ENCODE measurements at regions not wholly inside any gene's neighbourhood (a gene's known extent, or its start where the extent isn't known, plus 50 kb on each side); places are given as distances from the start of the nearest gene placed in this dataset.
A peak's percentile ranks its signal among the peaks of the same experiment; 100 is the strongest.

- no TSS peak for BruUV-seq (replicated peaks)
- dilution Hi-C loops (cut with HindIII; ENCODE audit: low sequenced_read_pairs, unreplicated experiment) (no loop called here), in situ Hi-C loops (cut with MboI; ENCODE audit: low sequenced_read_pairs) (no loop called here), intact Hi-C loops (cut with micrococcal nuclease) (no loop called here)
- peak overlapping the region; percentile 50; the same call in 1 of the 2 replicates for H3K14ac ChIP-seq (replicated peaks; ENCODE audit: low read depth, low read length)
- no peaks in the 10 kb centered on the region for H3K27me3 ChIP-seq (ENCODE audit: control insufficient read depth, insufficient read depth, low read length)
- H2AK5ac ChIP-seq (ENCODE audit: low read depth, low read length), result 0 out of 2 replicates have a peak overlapping the region, but pooled peaks have one; percentile 45
- H3K18ac ChIP-seq (ENCODE audit: low read depth, low read length), result peak overlapping the region; percentile 98
- H3K4ac ChIP-seq (ENCODE audit: low read depth, low read length), result peak overlapping the region; percentile 38; the same call in 1 of the 2 replicates
- no peak overlapping the region for H3K23ac ChIP-seq (ENCODE audit: low read depth, low read length)
- peak overlapping the region in 1 of 2 experiments; percentile 59; a peak in 1 of 4 replicates for H4K8ac ChIP-seq (ENCODE audit: low read depth in 2 of 2, low read length in 2 of 2)
- peak overlapping the region; percentile 91 for H3K4me2 ChIP-seq (ENCODE audit: low read depth, low read length)
- H2AK9ac ChIP-seq (replicated peaks; ENCODE audit: low read depth, low read length, poor library complexity), result no peak overlapping the region
- H3K9ac ChIP-seq (ENCODE audit: low read depth, low read length), result no peak overlapping the region
- no CpG with 5 or more reads among the region's 1 CpG for WGBS, 2 experiments (ENCODE audit: extremely low coverage in 2 of 2, insufficient read length in 1 of 2)
- H2AFZ ChIP-seq (replicated peaks; ENCODE audit: low read length, poor library complexity), result no peak overlapping the region
- peak overlapping the region; percentile 17; the same call in 1 of the 3 replicates for H2BK15ac ChIP-seq (ENCODE audit: low read depth, low read length)
- H2BK20ac ChIP-seq (ENCODE audit: low read depth, low read length), result no peak overlapping the region
- peaks cover 6% of the 10 kb centered on the region for H3K4me1 ChIP-seq (ENCODE audit: control insufficient read depth, insufficient read depth, low read length)
- H3K79me1 ChIP-seq (ENCODE audit: low read depth in 1 of 2, low read length in 2 of 2), result no peaks in the 10 kb centered on the region
- no peak overlapping the region for H3K4me3 ChIP-seq (ENCODE audit: insufficient read depth, low read depth, low read length)
- DNase-seq (peak; percentile 76), ATAC-seq (ENCODE audit: low read depth) (peak; percentile 97)
- H2BK5ac ChIP-seq (ENCODE audit: low read depth, low read length, poor library complexity, severe bottlenecking), result peak overlapping the region; percentile 89
- H4K91ac ChIP-seq (ENCODE audit: insufficient read depth, low read depth, low read length), result no peak overlapping the region
- H3K56ac ChIP-seq (ENCODE audit: extremely low read depth, insufficient read depth, low read length), result no peak overlapping the region
- TF ChIP-seq CEBPB (IDR thresholded peaks at IDR 0.05; ENCODE audit: low read depth, low read length) (peak; percentile 84), NFE2L2 (IDR thresholded peaks at IDR 0.05; ENCODE audit: low read depth, low read length) (peak; percentile 85), MAFK (IDR thresholded peaks at IDR 0.05; ENCODE audit: low read depth, low read length) (no peak), FOS (IDR thresholded peaks at IDR 0.05; ENCODE audit: low read depth, low read length) (peak; percentile 54; the same call in 1 of the 2 replicates), CTCF (conservative IDR thresholded peaks at IDR 0.05; ENCODE audit: low read depth, low read length) (no peak)
- peak overlapping the region; percentile 17; the same call in 1 of the 2 replicates for H2BK120ac ChIP-seq (ENCODE audit: low read depth, low read length)
- H4K5ac ChIP-seq (ENCODE audit: low read depth, low read length), result peak overlapping the region; percentile 81; the same call in 1 of the 2 replicates
- CTCF ChIA-PET, result no interaction called here
- H3K36me3 ChIP-seq (ENCODE audit: control insufficient read depth, insufficient read depth, low read length), result no peaks in the 10 kb centered on the region
- H4K20me1 ChIP-seq (ENCODE audit: insufficient read depth, low read length), result no peaks in the 10 kb centered on the region
- POLR2A ChIA-PET (ENCODE audit: unreplicated experiment), result no interaction called here
- no peaks in the 10 kb centered on the region; the same call in 1 of the 2 replicates for H3K9me1 ChIP-seq (ENCODE audit: insufficient read depth, low read length)
- H3K9me3 ChIP-seq (ENCODE audit: control insufficient read depth, insufficient read depth, low read length), result no peaks in the 10 kb centered on the region; the same call in 1 of the 2 replicates
- peak overlapping the region; percentile 86; the same call in 1 of the 2 replicates for H3K27ac ChIP-seq (ENCODE audit: insufficient read depth, low read length)
These were observed 643.8 kb downstream of the HDGFL1 start for GRCh38 chr6:23213193-23213592.
